ENCODE measurements at regions not wholly inside any gene's neighbourhood (a gene's known extent, or its start where the extent isn't known, plus 50 kb on each side); places are given as distances from the start of the nearest gene placed in this dataset.

GRCh38 chr4:10320130-10320529, 137.1 kb downstream of the ZNF518B start:
- peaks cover 16% of the 10 kb centered on the region for H3K4me1 Mint-ChIP-seq (ENCODE audit: low read depth, unreplicated experiment)
- Histone ChIP-seq H3K9me3 (no peaks in the 10 kb centered on the region), H3K27me3 (replicated peaks; ENCODE audit: control insufficient read depth, insufficient read depth, low read length) (no peaks in the 10 kb centered on the region), H3K4me1 (peaks cover 27% of the 10 kb centered on the region), H3K4me3 (ENCODE audit: low read depth, low read length) (no peak overlapping the region), H3K36me3 (ENCODE audit: control insufficient read depth, insufficient read depth, low read length) (no peaks in the 10 kb centered on the region)
- peak; percentile 41 to 44 for DNase-seq
- BruUV-seq (replicated peaks) = no TSS peak
- H3K9me3 Mint-ChIP-seq (ENCODE audit: unreplicated experiment) = no peaks in the 10 kb centered on the region
- TF ChIP-seq CTCF (IDR thresholded peaks at IDR 0.05; ENCODE audit: insufficient read depth in 1 of 2, low read depth in 1 of 2, low read length in 1 of 2, severe bottlenecking in 1 of 2, unreplicated experiment in 1 of 2) = no peak
- H3K4me3 Mint-ChIP-seq (ENCODE audit: unreplicated experiment) = no peak overlapping the region
- peak overlapping the region; percentile 74 for H3K27ac Mint-ChIP-seq (ENCODE audit: unreplicated experiment)
- CTCF ChIA-PET = no interaction called here
- intact Hi-C loops (cut with micrococcal nuclease; ENCODE audit: unreplicated experiment) = loop anchor here (1.0 to 5.0 kb wide), 3 partner anchors 17 to 107 kb away; no protein-coding TSS in a partner anchor
- H3K27me3 Mint-ChIP-seq (ENCODE audit: insufficient read depth, unreplicated experiment) = no peaks in the 10 kb centered on the region
- POLR2A ChIA-PET = no interaction called here
- H3K36me3 Mint-ChIP-seq (ENCODE audit: insufficient read depth, unreplicated experiment) = no peaks in the 10 kb centered on the region

- H3K4me1 Mint-ChIP-seq (ENCODE audit: low read depth, unreplicated experiment) = peaks cover 16% of the 10 kb centered on the region
- H3K36me3 Mint-ChIP-seq (ENCODE audit: insufficient read depth, unreplicated experiment) = no peaks in the 10 kb centered on the region
- H3K27me3 Mint-ChIP-seq (ENCODE audit: insufficient read depth, unreplicated experiment) = no peaks in the 10 kb centered on the region
- H3K4me3 Mint-ChIP-seq (ENCODE audit: unreplicated experiment) = no peak overlapping the region
- no peak for DNase-seq
- no peak overlapping the region for H3K4me3 ChIP-seq (ENCODE audit: low read depth, low read length)
- H3K36me3 ChIP-seq (ENCODE audit: control insufficient read depth, insufficient read depth, low read length) = no peaks in the 10 kb centered on the region
- POLR2A ChIA-PET = no interaction called here
- intact Hi-C loops (cut with micrococcal nuclease; ENCODE audit: unreplicated experiment) = no loop called here
- no TSS peak for BruUV-seq (replicated peaks)
- no peaks in the 10 kb centered on the region for H3K9me3 Mint-ChIP-seq (ENCODE audit: unreplicated experiment)
- no peak for TF ChIP-seq CTCF (IDR thresholded peaks at IDR 0.05; ENCODE audit: insufficient read depth in 1 of 2, low read depth in 1 of 2, low read length in 1 of 2, severe bottlenecking in 1 of 2, unreplicated experiment in 1 of 2)
- no peaks in the 10 kb centered on the region for H3K9me3 ChIP-seq
- H3K4me1 ChIP-seq = peaks cover 27% of the 10 kb centered on the region
- H3K27ac Mint-ChIP-seq (ENCODE audit: unreplicated experiment) = no peak overlapping the region
- no peaks in the 10 kb centered on the region for H3K27me3 ChIP-seq (replicated peaks; ENCODE audit: control insufficient read depth, insufficient read depth, low read length)
- CTCF ChIA-PET = no interaction called here
Measured at GRCh38 chr4:10317345-10317744, 139.9 kb downstream of the ZNF518B start.

GRCh38 chr4:10316851-10317250, 140.4 kb downstream of the ZNF518B start:
- intact Hi-C loops (cut with micrococcal nuclease; ENCODE audit: unreplicated experiment) = no loop called here

More at GRCh38 chr4:10316851-10317250, 140.4 kb downstream of the ZNF518B start:
- Mint-ChIP-seq H3K9me3 (ENCODE audit: unreplicated experiment) (no peaks in the 10 kb centered on the region), H3K4me3 (ENCODE audit: unreplicated experiment) (no peak overlapping the region), H3K27me3 (ENCODE audit: insufficient read depth, unreplicated experiment) (no peaks in the 10 kb centered on the region), H3K27ac (ENCODE audit: unreplicated experiment) (no peak overlapping the region), H3K36me3 (ENCODE audit: insufficient read depth, unreplicated experiment) (no peaks in the 10 kb centered on the region), H3K4me1 (ENCODE audit: low read depth, unreplicated experiment) (peaks cover 16% of the 10 kb centered on the region)
- no peak overlapping the region for H3K4me3 ChIP-seq (ENCODE audit: low read depth, low read length)
- TF ChIP-seq CTCF (IDR thresholded peaks at IDR 0.05; ENCODE audit: insufficient read depth in 1 of 2, low read depth in 1 of 2, low read length in 1 of 2, severe bottlenecking in 1 of 2, unreplicated experiment in 1 of 2) = no peak
- ChIA-PET POLR2A (no interaction called here), CTCF (no interaction called here)
- no peak for DNase-seq
- no peaks in the 10 kb centered on the region for H3K9me3 ChIP-seq
- peaks cover 23% of the 10 kb centered on the region for H3K4me1 ChIP-seq
- H3K36me3 ChIP-seq (ENCODE audit: control insufficient read depth, insufficient read depth, low read length) = no peaks in the 10 kb centered on the region
- H3K27me3 ChIP-seq (replicated peaks; ENCODE audit: control insufficient read depth, insufficient read depth, low read length) = no peaks in the 10 kb centered on the region
- BruUV-seq (replicated peaks) = no TSS peak

Data from Caco-2 (cell line).